MM.1S (cell line): ENCODE measurements at regions not wholly inside any gene's neighbourhood (a gene's known extent, or its start where the extent isn't known, plus 50 kb on each side); places are given as distances from the start of the nearest gene placed in this dataset.

Source experiments
- DNase-seq: peaks from one replicate; pipeline ENCODE4 v3.0.0-alpha.2; 2015
- H2AFZ ChIP-seq: fragments of 300-600 bp; sonication (generic); 2 replicates; pipeline ENCODE4 v1.6.0; 2016; ENCODE audit warnings: antibody characterized with exemption, low read length
- H3F3A ChIP-seq: fragments of 300-600 bp; sonication (generic); 2 replicates; pipeline ENCODE4 v1.6.1; 2016; ENCODE audit warnings: mild to moderate bottlenecking, antibody characterized with exemption, low read length, moderate library complexity, mixed read lengths; ENCODE audit not compliant: insufficient read depth
- H3K27ac ChIP-seq: fragments of 300-600 bp; sonication (generic); 2 replicates; pipeline ENCODE4 v1.5.1; 2016; ENCODE audit warnings: mild to moderate bottlenecking, low read length
- H3K27me3 ChIP-seq: fragments of 300-600 bp; sonication (generic); replicated peaks from 2 replicates; pipeline ENCODE4 v1.6.0; 2016; ENCODE audit warnings: low read length; ENCODE audit not compliant: insufficient read depth
- H3K36me3 ChIP-seq: fragments of 300-600 bp; sonication (generic); replicated peaks from 2 replicates; pipeline ENCODE4 v1.6.1; 2016; ENCODE audit warnings: mild to moderate bottlenecking, low read length, mixed read lengths; ENCODE audit not compliant: insufficient read depth
- H3K4me1 ChIP-seq: fragments of 300-600 bp; sonication (generic); 2 replicates; pipeline ENCODE4 v1.6.1; 2016; ENCODE audit warnings: low read length, mixed read lengths
- H3K4me2 ChIP-seq: fragments of 300-600 bp; sonication (generic); 2 replicates; pipeline ENCODE4 v1.6.0; 2016; ENCODE audit warnings: low read depth, low read length
- H3K4me3 ChIP-seq: fragments of 300-600 bp; sonication (generic); 2 replicates; pipeline ENCODE4 v1.5.1; 2016; ENCODE audit warnings: low read length, mixed read lengths
- H3K79me2 ChIP-seq: fragments of 300-600 bp; sonication (generic); 2 replicates; pipeline ENCODE4 v1.6.1; 2016; ENCODE audit warnings: mixed run types, low read length, mixed read lengths
- H3K9ac ChIP-seq: fragments of 300-600 bp; sonication (generic); 2 replicates; pipeline ENCODE4 v1.6.1; 2016; ENCODE audit warnings: low read length, mixed read lengths
- H3K9me2 ChIP-seq: fragments of 300-600 bp; sonication (generic); replicated peaks from 2 replicates; pipeline ENCODE4 v1.6.1; 2016; ENCODE audit warnings: mild to moderate bottlenecking, low read length, mixed read lengths; ENCODE audit not compliant: insufficient read depth
- H3K9me3 ChIP-seq: fragments of 300-600 bp; sonication (generic); replicated peaks from 2 replicates; pipeline ENCODE4 v1.6.1; 2016; ENCODE audit warnings: mild to moderate bottlenecking, low read length, mixed read lengths; ENCODE audit not compliant: insufficient read depth
- H4K20me1 ChIP-seq: fragments of 300-600 bp; sonication (generic); 2 replicates; pipeline ENCODE4 v1.6.1; 2016; ENCODE audit warnings: mild to moderate bottlenecking, low read length, moderate library complexity, mixed read lengths; ENCODE audit not compliant: insufficient read depth
- CTCF ChIP-seq: fragments of 300-600 bp; sonication (generic); IDR thresholded peaks from 2 replicates; pipeline ENCODE4 v1.5.1; 2016; ENCODE audit warnings: antibody characterized with exemption, low read length, mixed read lengths
- EZH2 ChIP-seq: fragments of 300-600 bp; sonication (generic); optimal IDR thresholded peaks from 2 replicates; pipeline ENCODE3; 2017; ENCODE audit warnings: low read depth, mild to moderate bottlenecking, antibody characterized with exemption, low read length, mixed read lengths
- EZH2phosphoT487 ChIP-seq: fragments of 300-600 bp; sonication (generic); IDR thresholded peaks from 2 replicates; pipeline ENCODE4 v1.6.1; 2018; ENCODE audit warnings: antibody characterized with exemption, low read length

- DNase-seq, result no peak
- Histone ChIP-seq H3K4me3 (no peak overlapping the region), H3K27me3 (no peaks in the 10 kb centered on the region)
These were observed 502.2 kb upstream of the LMCD1 start for GRCh38 chr3:7999384-7999783.

GRCh38 chr3:8001307-8001706, 500.3 kb upstream of the LMCD1 start:
- H3K4me1 ChIP-seq, result no peaks in the 10 kb centered on the region
- no peaks in the 10 kb centered on the region for H3K79me2 ChIP-seq
- no peak for DNase-seq
- no peak overlapping the region for H2AFZ ChIP-seq
- no peaks in the 10 kb centered on the region for H3K27me3 ChIP-seq
- no peak overlapping the region for H3K9ac ChIP-seq
- no peak overlapping the region for H3K27ac ChIP-seq
- H3K4me2 ChIP-seq, result no peak overlapping the region
- H3K4me3 ChIP-seq, result no peak overlapping the region
- H4K20me1 ChIP-seq, result no peaks in the 10 kb centered on the region
- H3K9me2 ChIP-seq, result no peaks in the 10 kb centered on the region
- no peaks in the 10 kb centered on the region for H3K9me3 ChIP-seq
- H3K36me3 ChIP-seq, result no peaks in the 10 kb centered on the region
- no peaks in the 10 kb centered on the region for H3F3A ChIP-seq
- no peak for TF ChIP-seq CTCF
- TF ChIP-seq EZH2phosphoT487, result no peak
- no peak for TF ChIP-seq EZH2

More at GRCh38 chr3:7999384-7999783, 502.2 kb upstream of the LMCD1 start:
- H3F3A ChIP-seq, result no peaks in the 10 kb centered on the region
- H3K36me3 ChIP-seq, result no peaks in the 10 kb centered on the region
- H3K9me2 ChIP-seq, result no peaks in the 10 kb centered on the region
- no peak for TF ChIP-seq CTCF
- TF ChIP-seq EZH2phosphoT487, result no peak
- TF ChIP-seq EZH2, result no peak
- no peaks in the 10 kb centered on the region for H3K79me2 ChIP-seq
- H3K9me3 ChIP-seq, result no peaks in the 10 kb centered on the region
- no peak overlapping the region for H3K9ac ChIP-seq
- H4K20me1 ChIP-seq, result no peaks in the 10 kb centered on the region
- no peak overlapping the region for H3K27ac ChIP-seq
- H3K4me2 ChIP-seq, result no peak overlapping the region
- no peaks in the 10 kb centered on the region for H3K4me1 ChIP-seq
- no peak overlapping the region for H2AFZ ChIP-seq

- Histone ChIP-seq H3K27ac (no peak overlapping the region), H3F3A (no peaks in the 10 kb centered on the region), H3K36me3 (no peaks in the 10 kb centered on the region), H3K9me2 (no peaks in the 10 kb centered on the region), H4K20me1 (no peaks in the 10 kb centered on the region), H3K4me1 (no peaks in the 10 kb centered on the region), H3K27me3 (no peaks in the 10 kb centered on the region), H3K9me3 (no peaks in the 10 kb centered on the region), H3K4me3 (no peak overlapping the region), H3K79me2 (no peaks in the 10 kb centered on the region), H3K4me2 (no peak overlapping the region), H3K9ac (no peak overlapping the region), H2AFZ (no peak overlapping the region)
- TF ChIP-seq EZH2phosphoT487 (no peak), EZH2 (no peak), CTCF (no peak)
- DNase-seq, result no peak
These were observed 499.9 kb upstream of the LMCD1 start for GRCh38 chr3:8001712-8002111.
